ENCODE measurements at regions not wholly inside any gene's neighbourhood (a gene's known extent, or its start where the extent isn't known, plus 50 kb on each side); places are given as distances from the start of the nearest gene placed in this dataset.
"Not testable (repeated sequence)": the region's sequence is repeated elsewhere in the genome, so short reads cannot be mapped to it uniquely, and the experiment has no call there.

- DNase-seq: no peak
These were observed 113.6 kb upstream of the FAM98A start for GRCh38 chr2:33712674-33713073.

- DNase-seq: no peak
These were observed 110.9 kb upstream of the FAM98A start for GRCh38 chr2:33709951-33710350.

GRCh38 chr2:33707312-33707711, 108.2 kb upstream of the FAM98A start:
- no peak for DNase-seq

- no peak for DNase-seq
These were observed 107.3 kb upstream of the FAM98A start for GRCh38 chr2:33706410-33706809.

- DNase-seq: no peak
These were observed 105.3 kb upstream of the FAM98A start for GRCh38 chr2:33704406-33704855.

- DNase-seq: no peak
These were observed 97.1 kb upstream of the FAM98A start for GRCh38 chr2:33696234-33696633.

- DNase-seq: no peak
These were observed 95.8 kb upstream of the FAM98A start for GRCh38 chr2:33694904-33695303.

- DNase-seq: not testable (repeated sequence)
These were observed 91.6 kb upstream of the FAM98A start for GRCh38 chr2:33690686-33691085.

- no peak for DNase-seq
These were observed 82.3 kb upstream of the FAM98A start for GRCh38 chr2:33681364-33681757.

- DNase-seq: no peak
These were observed 81.7 kb upstream of the FAM98A start for GRCh38 chr2:33680644-33681363.

- DNase-seq: no peak
These were observed 79.3 kb upstream of the FAM98A start for GRCh38 chr2:33678436-33678835.

- no peak for DNase-seq
These were observed 74.8 kb upstream of the FAM98A start for GRCh38 chr2:33673937-33674336.

- no peak for DNase-seq
These were observed 73.8 kb upstream of the FAM98A start for GRCh38 chr2:33672896-33673295.

GRCh38 chr2:33672389-33672788, 73.3 kb upstream of the FAM98A start:
- DNase-seq: no peak

- DNase-seq: no peak
These were observed 72.1 kb upstream of the FAM98A start for GRCh38 chr2:33671198-33671597.

- no peak for DNase-seq
These were observed 71.4 kb upstream of the FAM98A start for GRCh38 chr2:33670392-33670937.

- DNase-seq: no peak
These were observed 67.8 kb upstream of the FAM98A start for GRCh38 chr2:33666879-33667278.

GRCh38 chr2:33665039-33665438, 65.9 kb upstream of the FAM98A start:
- no peak for DNase-seq

GRCh38 chr2:33660416-33661123, 61.5 kb upstream of the FAM98A start:
- no peak for DNase-seq

- DNase-seq: no peak
These were observed 56.7 kb upstream of the FAM98A start for GRCh38 chr2:33655626-33656320.

- no peak for DNase-seq
These were observed 53.7 kb upstream of the FAM98A start for GRCh38 chr2:33652830-33653229.

GRCh38 chr2:33650171-33650570, 51.1 kb upstream of the FAM98A start:
- no peak for DNase-seq

All from activated CD4-positive, CD25-positive, alpha-beta regulatory T cell treated with anti-CD3 and anti-CD28 coated beads, Interleukin-2, amount 50 U/mL, for 72 hours (primary cell).